GM10266 (cell line): ENCODE measurements at regions not wholly inside any gene's neighbourhood (a gene's known extent, or its start where the extent isn't known, plus 50 kb on each side); places are given as distances from the start of the nearest gene placed in this dataset.

Experiments used
- DNase-seq: peaks from one replicate; pipeline ENCODE4 v3.0.0; 2012; ENCODE audit errors: extremely low spot score
- CTCF ChIP-seq: IDR thresholded peaks from 2 replicates; pipeline ENCODE4 v1.5.1; 2012; ENCODE audit warnings: mild to moderate bottlenecking, low read depth; ENCODE audit not compliant: control insufficient read depth, insufficient read depth; ENCODE audit errors: missing control alignments

DNA sequence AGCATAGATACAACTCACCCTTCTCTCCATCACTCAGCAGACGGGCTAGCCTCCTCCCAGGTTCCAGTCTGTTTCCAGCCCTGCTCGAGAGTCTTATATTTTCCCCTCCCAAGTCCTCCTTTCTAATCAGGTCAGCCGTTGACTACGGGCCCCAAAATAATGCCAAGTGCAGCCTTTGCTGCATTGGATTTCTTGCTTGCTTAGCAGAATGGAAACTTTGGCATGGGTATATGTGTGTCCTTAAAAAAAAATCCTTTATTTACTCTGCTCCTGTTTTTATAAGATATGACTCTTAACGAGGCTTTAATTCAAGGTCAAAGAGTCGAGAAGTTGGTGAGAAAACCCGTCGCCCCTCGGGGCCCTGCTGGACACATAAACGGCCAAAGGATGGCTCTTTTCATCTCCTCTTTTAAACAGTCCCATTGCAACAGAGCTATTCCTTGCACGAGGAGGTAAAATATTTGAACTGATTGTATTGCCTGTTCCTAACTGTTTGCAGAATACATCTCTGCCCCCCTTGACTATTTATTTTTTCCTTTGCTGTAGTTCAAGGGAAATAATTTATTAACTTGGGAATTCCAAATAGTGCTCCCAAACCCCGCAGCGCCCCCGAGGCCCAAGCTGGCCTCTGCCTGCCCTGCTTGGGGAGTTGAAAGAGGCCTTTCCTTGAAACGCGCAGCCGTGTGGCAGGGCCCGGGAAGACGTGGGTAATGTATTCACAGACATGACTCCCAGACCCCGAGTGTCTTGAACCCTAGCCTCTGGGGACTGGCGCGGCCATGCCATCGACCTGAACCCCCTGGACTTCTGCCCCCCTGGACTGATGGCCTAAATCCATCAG is 156.5 kb upstream of the MYL2 start:
- no peak for DNase-seq
- no peak for TF ChIP-seq CTCF

GRCh38 chr12:111076199-111076598 is 155.8 kb upstream of the MYL2 start:
- no peak for TF ChIP-seq CTCF
- DNase-seq = no peak

- no peak for TF ChIP-seq CTCF
- no peak for DNase-seq
These were observed 154.6 kb upstream of the MYL2 start for GRCh38 chr12:111074965-111075364.

- TF ChIP-seq CTCF = no peak
- DNase-seq = no peak
These were observed 154.2 kb upstream of the MYL2 start for GRCh38 chr12:111074559-111074958.

DNA sequence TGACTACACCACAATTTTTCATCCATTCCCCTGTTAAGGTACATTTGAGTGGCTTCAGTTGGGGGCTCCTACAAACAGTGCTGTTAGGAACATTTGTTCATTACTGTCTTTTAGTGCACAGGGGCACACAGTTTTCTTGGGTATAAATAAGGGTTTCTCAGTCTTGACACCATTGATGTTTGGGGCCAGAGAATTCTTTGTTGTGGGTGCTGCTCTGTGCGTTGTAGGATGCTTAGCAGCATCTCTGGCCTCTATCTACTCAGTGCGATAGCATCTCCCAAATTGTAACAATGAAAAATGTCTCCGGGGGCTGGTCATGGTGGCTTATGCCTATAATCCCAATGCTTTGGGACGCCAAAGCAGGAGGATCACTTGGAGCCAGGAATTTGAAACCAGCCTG is 153.0 kb upstream of the MYL2 start:
- TF ChIP-seq CTCF = no peak
- DNase-seq = no peak

- TF ChIP-seq CTCF = no peak
- DNase-seq = no peak
These were observed 151.9 kb upstream of the MYL2 start for GRCh38 chr12:111072299-111072698.

GRCh38 chr12:111069886-111070285 is 149.5 kb upstream of the MYL2 start:
- TF ChIP-seq CTCF = no peak
- DNase-seq = no peak
